ENCODE measurements at regions not wholly inside any gene's neighbourhood (a gene's known extent, or its start where the extent isn't known, plus 50 kb on each side); places are given as distances from the start of the nearest gene placed in this dataset.

DNA sequence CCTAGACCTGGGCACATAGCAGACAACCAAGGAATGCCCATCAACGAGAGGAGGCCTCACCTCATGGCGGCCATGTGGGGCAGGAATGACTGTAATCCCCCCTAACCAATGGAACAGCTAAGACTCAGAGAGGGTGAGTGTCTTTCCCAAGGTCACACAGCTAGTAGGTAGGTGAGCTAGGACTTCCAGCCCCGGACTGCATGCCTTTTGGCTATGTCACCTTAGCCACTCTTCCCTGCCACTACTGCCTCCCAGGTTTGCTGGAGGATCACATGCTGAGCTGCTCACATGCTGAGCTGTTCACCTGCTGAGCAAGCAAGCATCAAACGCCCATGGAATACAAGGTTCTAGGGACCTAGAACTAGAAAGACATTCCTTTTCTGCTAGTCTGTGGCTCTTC, 188.5 kb upstream of the PMEPA1 start:
- Histone ChIP-seq H3K79me1 (ENCODE audit: insufficient read depth, low read depth, low read length, poor library complexity, severe bottlenecking) (no peaks in the 10 kb centered on the region), H2BK20ac (ENCODE audit: low read depth, low read length, poor library complexity, severe bottlenecking) (no peak overlapping the region), H3K56ac (ENCODE audit: insufficient read length, low read depth, low read length) (no peak overlapping the region), H2BK120ac (ENCODE audit: low read depth, low read length, poor library complexity, severe bottlenecking) (no peak overlapping the region), H2BK12ac (ENCODE audit: insufficient read length, low read depth, low read length) (no peak overlapping the region), H3K9ac (ENCODE audit: extremely low read depth, insufficient read length, low read length) (no peak overlapping the region), H3K4ac (ENCODE audit: low read depth, low read length) (no peak overlapping the region), H3K4me2 (ENCODE audit: insufficient read depth, insufficient read length, low read length) (no peak overlapping the region), H3T11ph (ENCODE audit: low read length) (no peak overlapping the region), H4K5ac (ENCODE audit: insufficient read length, low read depth, low read length) (no peak overlapping the region), H2BK5ac (ENCODE audit: insufficient read length, low read length) (no peak overlapping the region), H4K91ac (ENCODE audit: insufficient read length, low read depth, low read length) (no peak overlapping the region), H4K8ac (replicated peaks; ENCODE audit: insufficient read length, low read depth, low read length) (no peak overlapping the region), H3K27me3 (ENCODE audit: insufficient read depth, low read length) (0 out of 2 replicates have a peak, but pooled peaks cover 2% of the 10 kb centered on the region), H3K18ac (ENCODE audit: insufficient read length, low read depth, low read length) (no peak overlapping the region), H3K14ac (ENCODE audit: insufficient read depth, low read length) (no peak overlapping the region), H3K4me1 (ENCODE audit: insufficient read depth, low read length) (no peaks in the 10 kb centered on the region), H2AFZ (ENCODE audit: low read length) (no peak overlapping the region), H3K23ac (ENCODE audit: insufficient read length, low read depth, low read length) (no peak overlapping the region), H3K9me3 (ENCODE audit: control insufficient read depth, low read depth, low read length) (no peaks in the 10 kb centered on the region), H3K79me2 (ENCODE audit: insufficient read depth, low read length) (no peaks in the 10 kb centered on the region), H3K27ac (ENCODE audit: insufficient read length, low read depth, low read length) (no peak overlapping the region), H2BK15ac (ENCODE audit: low read depth, low read length) (no peak overlapping the region), H2AK5ac (ENCODE audit: insufficient read length, low read length) (no peak overlapping the region), H4K20me1 (ENCODE audit: control insufficient read depth, insufficient read depth, insufficient read length) (no peaks in the 10 kb centered on the region), H3K23me2 (ENCODE audit: insufficient read length, low read depth, low read length, poor library complexity, severe bottlenecking) (no peaks in the 10 kb centered on the region)
- WGBS (ENCODE audit: extremely low coverage, insufficient read length, low lambda C conversion rate): no CpG with 5 or more reads among the region's 4 CpGs
- H3K4me3 Mint-ChIP-seq: no peak overlapping the region
- TF ChIP-seq, protein P1, sequence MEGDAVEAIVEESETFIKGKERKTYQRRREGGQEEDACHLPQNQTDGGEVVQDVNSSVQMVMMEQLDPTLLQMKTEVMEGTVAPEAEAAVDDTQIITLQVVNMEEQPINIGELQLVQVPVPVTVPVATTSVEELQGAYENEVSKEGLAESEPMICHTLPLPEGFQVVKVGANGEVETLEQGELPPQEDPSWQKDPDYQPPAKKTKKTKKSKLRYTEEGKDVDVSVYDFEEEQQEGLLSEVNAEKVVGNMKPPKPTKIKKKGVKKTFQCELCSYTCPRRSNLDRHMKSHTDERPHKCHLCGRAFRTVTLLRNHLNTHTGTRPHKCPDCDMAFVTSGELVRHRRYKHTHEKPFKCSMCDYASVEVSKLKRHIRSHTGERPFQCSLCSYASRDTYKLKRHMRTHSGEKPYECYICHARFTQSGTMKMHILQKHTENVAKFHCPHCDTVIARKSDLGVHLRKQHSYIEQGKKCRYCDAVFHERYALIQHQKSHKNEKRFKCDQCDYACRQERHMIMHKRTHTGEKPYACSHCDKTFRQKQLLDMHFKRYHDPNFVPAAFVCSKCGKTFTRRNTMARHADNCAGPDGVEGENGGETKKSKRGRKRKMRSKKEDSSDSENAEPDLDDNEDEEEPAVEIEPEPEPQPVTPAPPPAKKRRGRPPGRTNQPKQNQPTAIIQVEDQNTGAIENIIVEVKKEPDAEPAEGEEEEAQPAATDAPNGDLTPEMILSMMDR (conservative IDR thresholded peaks at IDR 0.05): no peak
- no peak for DNase-seq
- peaks cover 15 to 23% of the 10 kb centered on the region in 2 experiments for H3K4me1 Mint-ChIP-seq
- no peaks in the 10 kb centered on the region for H3K36me3 Mint-ChIP-seq (ENCODE audit: insufficient read depth in 1 of 3, low read depth in 3 of 3)
- H3K27me3 Mint-ChIP-seq (ENCODE audit: low read depth): peaks cover 11% of the 10 kb centered on the region
- H3K27ac Mint-ChIP-seq: no peak overlapping the region
- H3K9me3 Mint-ChIP-seq: no peaks in the 10 kb centered on the region
